ENCODE measurements at regions not wholly inside any gene's neighbourhood (a gene's known extent, or its start where the extent isn't known, plus 50 kb on each side); places are given as distances from the start of the nearest gene placed in this dataset.

DNA sequence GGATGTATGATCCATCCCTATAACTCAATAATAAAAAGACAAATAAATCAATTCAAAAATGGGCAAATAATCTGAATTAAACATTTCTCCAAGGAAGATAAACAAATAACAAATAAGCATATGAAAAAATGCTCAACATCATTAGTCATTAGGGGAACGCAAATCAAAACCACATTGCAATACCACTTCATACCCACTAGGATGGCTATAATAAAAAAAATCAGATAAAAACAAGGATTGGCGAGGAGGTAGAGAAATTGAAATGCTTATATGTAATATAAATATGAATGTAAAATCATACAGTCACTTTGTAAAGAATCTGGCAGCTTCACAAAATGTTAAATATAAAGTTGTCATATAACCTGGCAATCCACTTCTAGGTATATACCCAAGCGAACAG, 52.3 kb upstream of the TBCA start:
- no peak overlapping the region for H3K23ac ChIP-seq (ENCODE audit: low read depth, low read length)

More for the DNA sequence above, 52.3 kb upstream of the TBCA start:
- H2AFZ ChIP-seq (replicated peaks; ENCODE audit: low read length, poor library complexity) = no peak overlapping the region
- no peak overlapping the region for H2BK15ac ChIP-seq (ENCODE audit: low read depth, low read length)
- H3K18ac ChIP-seq (ENCODE audit: low read depth, low read length) = no peak overlapping the region
- no peak overlapping the region for H4K8ac ChIP-seq (ENCODE audit: low read depth in 2 of 2, low read length in 2 of 2)
- no peak overlapping the region for H3K56ac ChIP-seq (ENCODE audit: extremely low read depth, insufficient read depth, low read length)
- no peaks in the 10 kb centered on the region for H3K9me1 ChIP-seq (ENCODE audit: insufficient read depth, low read length)
- BruUV-seq (replicated peaks) = no TSS peak
- H4K20me1 ChIP-seq (ENCODE audit: insufficient read depth, low read length) = no peaks in the 10 kb centered on the region
- DNase-seq = no peak
- no peak for TF ChIP-seq RCOR1 (IDR thresholded peaks at IDR 0.05; ENCODE audit: insufficient replicate concordance, low read length)
- TF ChIP-seq RFX5 (IDR thresholded peaks at IDR 0.05; ENCODE audit: low read depth, low read length) = no peak
- TF ChIP-seq NFE2L2 (IDR thresholded peaks at IDR 0.05; ENCODE audit: low read depth, low read length) = no peak
- no peak for TF ChIP-seq RAD21 (IDR thresholded peaks at IDR 0.05; ENCODE audit: low read length)
- TF ChIP-seq, protein P1, sequence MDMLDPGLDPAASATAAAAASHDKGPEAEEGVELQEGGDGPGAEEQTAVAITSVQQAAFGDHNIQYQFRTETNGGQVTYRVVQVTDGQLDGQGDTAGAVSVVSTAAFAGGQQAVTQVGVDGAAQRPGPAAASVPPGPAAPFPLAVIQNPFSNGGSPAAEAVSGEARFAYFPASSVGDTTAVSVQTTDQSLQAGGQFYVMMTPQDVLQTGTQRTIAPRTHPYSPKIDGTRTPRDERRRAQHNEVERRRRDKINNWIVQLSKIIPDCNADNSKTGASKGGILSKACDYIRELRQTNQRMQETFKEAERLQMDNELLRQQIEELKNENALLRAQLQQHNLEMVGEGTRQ (IDR thresholded peaks at IDR 0.05; ENCODE audit: low read depth, low read length) = no peak
- no peak for TF ChIP-seq MAFK (IDR thresholded peaks at IDR 0.05; ENCODE audit: low read depth, low read length)
- no peak for TF ChIP-seq CEBPB (IDR thresholded peaks at IDR 0.05; ENCODE audit: low read depth, low read length)
- TF ChIP-seq MAZ (IDR thresholded peaks at IDR 0.05; ENCODE audit: borderline replicate concordance, low read depth, low read length) = no peak
- no peak for TF ChIP-seq FOS (IDR thresholded peaks at IDR 0.05; ENCODE audit: low read depth, low read length)
- dilution Hi-C loops (cut with HindIII; ENCODE audit: low sequenced_read_pairs, unreplicated experiment) (no loop called here), intact Hi-C loops (cut with micrococcal nuclease) (no loop called here), in situ Hi-C loops (cut with MboI; ENCODE audit: low sequenced_read_pairs) (no loop called here)
- H2BK20ac ChIP-seq (ENCODE audit: low read depth, low read length) = no peak overlapping the region
- no peak for ATAC-seq (ENCODE audit: low read depth)
- H2AK9ac ChIP-seq (replicated peaks; ENCODE audit: low read depth, low read length, poor library complexity) = no peak overlapping the region
- H4K91ac ChIP-seq (ENCODE audit: insufficient read depth, low read depth, low read length) = no peak overlapping the region
- no CpG with 5 or more reads among the region's 3 CpGs for WGBS, 2 experiments (ENCODE audit: extremely low coverage in 2 of 2, insufficient read length in 1 of 2)
- H3K27me3 ChIP-seq (ENCODE audit: control insufficient read depth, insufficient read depth, low read length) = peaks cover 34% of the 10 kb centered on the region
- H3K14ac ChIP-seq (replicated peaks; ENCODE audit: low read depth, low read length) = no peak overlapping the region
- no peak overlapping the region for H2BK5ac ChIP-seq (ENCODE audit: low read depth, low read length, poor library complexity, severe bottlenecking)
- H2BK120ac ChIP-seq (ENCODE audit: low read depth, low read length) = no peak overlapping the region
- H3K4me3 ChIP-seq (ENCODE audit: insufficient read depth, low read depth, low read length) = no peak overlapping the region
- ChIA-PET CTCF (interaction anchor here (0.5 to 0.6 kb wide), 2 partner anchors 29 to 1641 kb away, joined by 3 to 6 read pairs; no protein-coding TSS in a partner anchor), POLR2A (ENCODE audit: unreplicated experiment) (no interaction called here)
- no peaks in the 10 kb centered on the region for H3K4me1 ChIP-seq (ENCODE audit: control insufficient read depth, insufficient read depth, low read length)
- H3K79me1 ChIP-seq (ENCODE audit: low read depth in 1 of 2, low read length in 2 of 2) = no peaks in the 10 kb centered on the region
- no peak overlapping the region for H4K5ac ChIP-seq (ENCODE audit: low read depth, low read length)
- H3K4me2 ChIP-seq (ENCODE audit: low read depth, low read length) = no peak overlapping the region
- no peak overlapping the region for H3K27ac ChIP-seq (ENCODE audit: insufficient read depth, low read length)
- H2AK5ac ChIP-seq (ENCODE audit: low read depth, low read length) = no peak overlapping the region
- H3K36me3 ChIP-seq (ENCODE audit: control insufficient read depth, insufficient read depth, low read length) = no peaks in the 10 kb centered on the region
- H3K9ac ChIP-seq (ENCODE audit: low read depth, low read length) = no peak overlapping the region
- no peak overlapping the region for H3K4ac ChIP-seq (ENCODE audit: low read depth, low read length)
- no peaks in the 10 kb centered on the region for H3K9me3 ChIP-seq (ENCODE audit: control insufficient read depth, insufficient read depth, low read length)

All from IMR-90 (cell line).